Right lobe of liver (tissue), 4 donors: ENCODE measurements at regions not wholly inside any gene's neighbourhood (a gene's known extent, or its start where the extent isn't known, plus 50 kb on each side); places are given as distances from the start of the nearest gene placed in this dataset.

Source experiments
- POLR2A ChIP-seq: fragments of 450-650 bp; IDR thresholded peaks from one replicate; pipeline ENCODE4 v1.6.1; 2017; ENCODE audit warnings: antibody characterized with exemption, mild to moderate bottlenecking
- TF ChIP-seq, protein P1 (sequence below), 4 donors: fragments of 200-600 bp in 3 of 4; fragments of 450-650 bp in 1 of 4; IDR thresholded peaks; one replicate each; pipeline versions ENCODE4 v1.5.1 to v1.8.0; 2016 to 2022; ENCODE audit warnings: antibody characterized with exemption in 4 of 4, mild to moderate bottlenecking in 2 of 4
- donor health status: DM: no; HTN: no; CAD: no.
- donor health status: DM: no; HTN: no; CAD: no.
- donor health status: DM: no; HTN: yes; CAD: no.

DNA sequence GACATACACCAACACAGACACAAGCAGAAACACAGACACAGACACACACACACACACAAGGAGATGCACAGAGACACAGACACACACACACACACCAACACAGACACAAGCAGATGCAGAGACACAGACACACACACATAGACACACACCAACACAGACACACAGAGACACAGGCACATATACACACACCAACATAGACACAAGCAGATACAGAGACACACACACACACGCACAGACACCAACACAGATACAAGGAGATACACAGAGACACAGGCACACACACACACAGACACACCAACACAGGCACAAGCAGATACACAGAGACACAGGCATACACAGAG, 347.2 kb upstream of the KLF6 start:
- TF ChIP-seq, protein P1, sequence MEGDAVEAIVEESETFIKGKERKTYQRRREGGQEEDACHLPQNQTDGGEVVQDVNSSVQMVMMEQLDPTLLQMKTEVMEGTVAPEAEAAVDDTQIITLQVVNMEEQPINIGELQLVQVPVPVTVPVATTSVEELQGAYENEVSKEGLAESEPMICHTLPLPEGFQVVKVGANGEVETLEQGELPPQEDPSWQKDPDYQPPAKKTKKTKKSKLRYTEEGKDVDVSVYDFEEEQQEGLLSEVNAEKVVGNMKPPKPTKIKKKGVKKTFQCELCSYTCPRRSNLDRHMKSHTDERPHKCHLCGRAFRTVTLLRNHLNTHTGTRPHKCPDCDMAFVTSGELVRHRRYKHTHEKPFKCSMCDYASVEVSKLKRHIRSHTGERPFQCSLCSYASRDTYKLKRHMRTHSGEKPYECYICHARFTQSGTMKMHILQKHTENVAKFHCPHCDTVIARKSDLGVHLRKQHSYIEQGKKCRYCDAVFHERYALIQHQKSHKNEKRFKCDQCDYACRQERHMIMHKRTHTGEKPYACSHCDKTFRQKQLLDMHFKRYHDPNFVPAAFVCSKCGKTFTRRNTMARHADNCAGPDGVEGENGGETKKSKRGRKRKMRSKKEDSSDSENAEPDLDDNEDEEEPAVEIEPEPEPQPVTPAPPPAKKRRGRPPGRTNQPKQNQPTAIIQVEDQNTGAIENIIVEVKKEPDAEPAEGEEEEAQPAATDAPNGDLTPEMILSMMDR (IDR thresholded peaks at IDR 0.05): no peak
- TF ChIP-seq POLR2A: no peak
